ENCODE measurements at regions not wholly inside any gene's neighbourhood (a gene's known extent, or its start where the extent isn't known, plus 50 kb on each side); places are given as distances from the start of the nearest gene placed in this dataset.

DNA sequence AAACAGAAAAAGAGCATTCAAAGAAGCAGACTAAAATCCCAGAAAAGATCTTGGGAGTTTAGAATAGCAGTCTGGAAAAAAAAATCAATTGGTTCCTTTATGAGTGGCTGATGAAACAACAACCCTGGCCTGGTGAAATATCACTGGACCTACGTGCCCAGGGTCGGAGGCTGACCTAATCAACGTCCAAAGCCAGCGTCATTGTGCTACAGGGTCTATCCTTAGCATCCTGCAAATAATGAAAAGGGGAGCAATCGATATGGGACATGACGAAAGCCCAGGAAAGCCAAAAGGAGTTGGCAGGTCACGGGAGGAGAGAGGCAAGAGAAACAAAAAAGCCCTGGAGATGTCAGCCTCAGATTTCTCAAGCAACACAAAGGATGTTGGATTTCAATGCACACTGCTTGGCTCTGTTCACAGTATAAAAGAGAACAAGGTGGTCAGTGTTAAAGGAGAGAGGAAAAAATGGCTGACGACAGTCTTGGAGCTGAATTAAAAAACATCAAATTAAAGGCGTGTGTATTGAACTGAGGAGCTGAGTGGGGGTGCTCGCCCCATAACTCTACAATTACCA, 148.8 kb downstream of the BLID start (continued):
- TF ChIP-seq NFRKB (IDR thresholded peaks at IDR 0.05) (no peak), YEATS2 (CRISPR knock-in tag; IDR thresholded peaks at IDR 0.05; ENCODE audit: borderline replicate concordance) (no peak), NCOR1 (IDR thresholded peaks at IDR 0.05; ENCODE audit: borderline replicate concordance, low read length) (no peak), ZNF761 (CRISPR knock-in tag; conservative IDR thresholded peaks at IDR 0.05) (no peak), NFIB (CRISPR knock-in tag; IDR thresholded peaks at IDR 0.05; ENCODE audit: borderline replicate concordance) (no peak), JUND (CRISPR knock-in tag; IDR thresholded peaks at IDR 0.05) (no peak), HNRNPLL (IDR thresholded peaks at IDR 0.05; ENCODE audit: low read depth, low read length, poor library complexity, severe bottlenecking) (no peak)
- TF ChIP-seq, protein P1, sequence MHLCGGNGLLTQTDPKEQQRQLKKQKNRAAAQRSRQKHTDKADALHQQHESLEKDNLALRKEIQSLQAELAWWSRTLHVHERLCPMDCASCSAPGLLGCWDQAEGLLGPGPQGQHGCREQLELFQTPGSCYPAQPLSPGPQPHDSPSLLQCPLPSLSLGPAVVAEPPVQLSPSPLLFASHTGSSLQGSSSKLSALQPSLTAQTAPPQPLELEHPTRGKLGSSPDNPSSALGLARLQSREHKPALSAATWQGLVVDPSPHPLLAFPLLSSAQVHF (CRISPR knock-in tag; IDR thresholded peaks at IDR 0.05): no peak
- TF ChIP-seq, protein P2, sequence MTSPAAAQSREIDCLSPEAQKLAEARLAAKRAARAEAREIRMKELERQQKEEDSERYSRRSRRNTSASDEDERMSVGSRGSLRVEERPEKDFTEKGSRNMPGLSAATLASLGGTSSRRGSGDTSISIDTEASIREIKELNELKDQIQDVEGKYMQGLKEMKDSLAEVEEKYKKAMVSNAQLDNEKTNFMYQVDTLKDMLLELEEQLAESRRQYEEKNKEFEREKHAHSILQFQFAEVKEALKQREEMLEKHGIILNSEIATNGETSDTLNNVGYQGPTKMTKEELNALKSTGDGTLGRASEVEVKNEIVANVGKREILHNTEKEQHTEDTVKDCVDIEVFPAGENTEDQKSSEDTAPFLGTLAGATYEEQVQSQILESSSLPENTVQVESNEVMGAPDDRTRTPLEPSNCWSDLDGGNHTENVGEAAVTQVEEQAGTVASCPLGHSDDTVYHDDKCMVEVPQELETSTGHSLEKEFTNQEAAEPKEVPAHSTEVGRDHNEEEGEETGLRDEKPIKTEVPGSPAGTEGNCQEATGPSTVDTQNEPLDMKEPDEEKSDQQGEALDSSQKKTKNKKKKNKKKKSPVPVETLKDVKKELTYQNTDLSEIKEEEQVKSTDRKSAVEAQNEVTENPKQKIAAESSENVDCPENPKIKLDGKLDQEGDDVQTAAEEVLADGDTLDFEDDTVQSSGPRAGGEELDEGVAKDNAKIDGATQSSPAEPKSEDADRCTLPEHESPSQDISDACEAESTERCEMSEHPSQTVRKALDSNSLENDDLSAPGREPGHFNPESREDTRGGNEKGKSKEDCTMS (CRISPR knock-in tag; conservative IDR thresholded peaks at IDR 0.05): no peak
- TF ChIP-seq, protein P3, sequence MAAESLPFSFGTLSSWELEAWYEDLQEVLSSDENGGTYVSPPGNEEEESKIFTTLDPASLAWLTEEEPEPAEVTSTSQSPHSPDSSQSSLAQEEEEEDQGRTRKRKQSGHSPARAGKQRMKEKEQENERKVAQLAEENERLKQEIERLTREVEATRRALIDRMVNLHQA (CRISPR knock-in tag; IDR thresholded peaks at IDR 0.05): no peak
- TF ChIP-seq, protein P4, sequence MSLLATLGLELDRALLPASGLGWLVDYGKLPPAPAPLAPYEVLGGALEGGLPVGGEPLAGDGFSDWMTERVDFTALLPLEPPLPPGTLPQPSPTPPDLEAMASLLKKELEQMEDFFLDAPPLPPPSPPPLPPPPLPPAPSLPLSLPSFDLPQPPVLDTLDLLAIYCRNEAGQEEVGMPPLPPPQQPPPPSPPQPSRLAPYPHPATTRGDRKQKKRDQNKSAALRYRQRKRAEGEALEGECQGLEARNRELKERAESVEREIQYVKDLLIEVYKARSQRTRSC (CRISPR knock-in tag; IDR thresholded peaks at IDR 0.05; ENCODE audit: low read depth): no peak

All from HepG2 (cell line).